ENCODE measurements at regions not wholly inside any gene's neighbourhood (a gene's known extent, or its start where the extent isn't known, plus 50 kb on each side); places are given as distances from the start of the nearest gene placed in this dataset.

GRCh38 chr2:64914735-64915509 lies 74.3 kb upstream of the SLC1A4 start:
- no peak for TF ChIP-seq CTCF (conservative IDR thresholded peaks at IDR 0.05; ENCODE audit: control insufficient read depth, insufficient read depth, low read depth, low read length)
- peak; percentile 55 for DNase-seq (ENCODE audit: low read depth)
- H3K4me3 ChIP-seq (ENCODE audit: control insufficient read depth, low read depth, low read length): no peak overlapping the region

- no peak overlapping the region for H3K4me3 ChIP-seq (ENCODE audit: control insufficient read depth, low read depth, low read length)
- TF ChIP-seq CTCF (conservative IDR thresholded peaks at IDR 0.05; ENCODE audit: control insufficient read depth, insufficient read depth, low read depth, low read length): no peak
- DNase-seq (ENCODE audit: low read depth): peak; percentile 7
These were observed 73.7 kb upstream of the SLC1A4 start for GRCh38 chr2:64915510-64915900.

- TF ChIP-seq CTCF (conservative IDR thresholded peaks at IDR 0.05; ENCODE audit: control insufficient read depth, insufficient read depth, low read depth, low read length): no peak
These were observed 70.8 kb upstream of the SLC1A4 start for GRCh38 chr2:64918220-64918886.

GRCh38 chr2:64919261-64919660 lies 69.9 kb upstream of the SLC1A4 start:
- no peak for TF ChIP-seq CTCF (conservative IDR thresholded peaks at IDR 0.05; ENCODE audit: control insufficient read depth, insufficient read depth, low read depth, low read length)
- no peak overlapping the region for H3K4me3 ChIP-seq (ENCODE audit: control insufficient read depth, low read depth, low read length)
- no peak for DNase-seq (ENCODE audit: low read depth)

More at GRCh38 chr2:64918220-64918886, 70.8 kb upstream of the SLC1A4 start:
- no peak for DNase-seq (ENCODE audit: low read depth)
- H3K4me3 ChIP-seq (ENCODE audit: control insufficient read depth, low read depth, low read length): peak overlapping the region; percentile 56

GRCh38 chr2:64922482-64923384 lies 66.5 kb upstream of the SLC1A4 start:
- TF ChIP-seq CTCF (conservative IDR thresholded peaks at IDR 0.05; ENCODE audit: control insufficient read depth, insufficient read depth, low read depth, low read length): no peak
- DNase-seq (ENCODE audit: low read depth): no peak
- no peak overlapping the region for H3K4me3 ChIP-seq (ENCODE audit: control insufficient read depth, low read depth, low read length)

GRCh38 chr2:64923385-64923710 lies 65.9 kb upstream of the SLC1A4 start:
- no peak for DNase-seq (ENCODE audit: low read depth)
- no peak for TF ChIP-seq CTCF (conservative IDR thresholded peaks at IDR 0.05; ENCODE audit: control insufficient read depth, insufficient read depth, low read depth, low read length)

More at GRCh38 chr2:64923385-64923710, 65.9 kb upstream of the SLC1A4 start:
- H3K4me3 ChIP-seq (ENCODE audit: control insufficient read depth, low read depth, low read length): no peak overlapping the region
